ENCODE measurements at regions not wholly inside any gene's neighbourhood (a gene's known extent, or its start where the extent isn't known, plus 50 kb on each side); places are given as distances from the start of the nearest gene placed in this dataset.
"Not testable (repeated sequence)": the region's sequence is repeated elsewhere in the genome, so short reads cannot be mapped to it uniquely, and the experiment has no call there.

DNA sequence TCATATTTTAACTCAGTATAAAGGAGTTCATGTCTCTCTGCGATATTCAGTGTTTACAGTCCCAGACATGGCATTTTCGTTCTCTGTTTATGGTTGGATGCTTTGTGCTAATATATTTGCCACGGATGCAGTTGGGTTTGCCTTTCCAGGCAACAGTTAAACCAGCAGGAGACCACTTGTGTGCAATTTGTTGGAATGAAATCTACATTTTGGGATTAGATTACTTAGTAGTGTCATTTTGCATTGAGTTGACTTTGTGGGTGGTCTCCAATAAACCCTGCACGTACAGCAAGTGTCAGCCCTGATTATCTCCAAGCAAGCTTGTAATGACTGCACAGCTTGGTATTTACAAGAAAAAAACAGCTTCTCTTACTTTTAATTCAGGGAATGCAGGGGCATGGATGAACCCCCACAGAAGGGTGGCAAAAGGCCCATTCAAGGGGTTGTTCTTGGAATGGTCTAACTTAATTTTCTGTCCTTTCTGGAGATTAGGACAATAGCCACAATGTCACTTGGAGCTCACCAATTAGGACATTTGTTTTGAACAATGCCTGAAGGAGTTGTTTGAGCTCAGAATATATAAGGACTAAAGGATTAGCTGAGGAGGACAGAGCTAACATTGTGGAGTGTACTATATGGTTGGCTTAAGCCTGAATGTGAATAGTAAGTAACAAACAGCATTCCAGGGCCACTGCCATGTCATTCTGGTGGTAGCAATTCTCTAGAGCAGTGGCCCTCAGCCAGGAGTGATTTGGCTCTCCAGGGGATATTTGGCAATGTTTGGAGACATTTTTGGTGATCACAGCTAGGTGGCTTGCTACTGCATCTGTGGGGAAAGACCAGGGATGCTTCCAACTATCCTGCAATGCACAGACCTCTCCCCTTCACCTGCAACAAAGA is 121.5 kb downstream of the SLC4A3 start:
- TF ChIP-seq, protein P1, sequence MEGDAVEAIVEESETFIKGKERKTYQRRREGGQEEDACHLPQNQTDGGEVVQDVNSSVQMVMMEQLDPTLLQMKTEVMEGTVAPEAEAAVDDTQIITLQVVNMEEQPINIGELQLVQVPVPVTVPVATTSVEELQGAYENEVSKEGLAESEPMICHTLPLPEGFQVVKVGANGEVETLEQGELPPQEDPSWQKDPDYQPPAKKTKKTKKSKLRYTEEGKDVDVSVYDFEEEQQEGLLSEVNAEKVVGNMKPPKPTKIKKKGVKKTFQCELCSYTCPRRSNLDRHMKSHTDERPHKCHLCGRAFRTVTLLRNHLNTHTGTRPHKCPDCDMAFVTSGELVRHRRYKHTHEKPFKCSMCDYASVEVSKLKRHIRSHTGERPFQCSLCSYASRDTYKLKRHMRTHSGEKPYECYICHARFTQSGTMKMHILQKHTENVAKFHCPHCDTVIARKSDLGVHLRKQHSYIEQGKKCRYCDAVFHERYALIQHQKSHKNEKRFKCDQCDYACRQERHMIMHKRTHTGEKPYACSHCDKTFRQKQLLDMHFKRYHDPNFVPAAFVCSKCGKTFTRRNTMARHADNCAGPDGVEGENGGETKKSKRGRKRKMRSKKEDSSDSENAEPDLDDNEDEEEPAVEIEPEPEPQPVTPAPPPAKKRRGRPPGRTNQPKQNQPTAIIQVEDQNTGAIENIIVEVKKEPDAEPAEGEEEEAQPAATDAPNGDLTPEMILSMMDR (IDR thresholded peaks at IDR 0.05; ENCODE audit: partially characterized antibody, unreplicated experiment) = no peak
- Mint-ChIP-seq H3K27ac (ENCODE audit: unreplicated experiment) (no peak overlapping the region), H3K27me3 (ENCODE audit: unreplicated experiment) (no peaks in the 10 kb centered on the region), H3K4me1 (ENCODE audit: low read depth, unreplicated experiment) (no peaks in the 10 kb centered on the region), H3K36me3 (ENCODE audit: unreplicated experiment) (peaks cover 11% of the 10 kb centered on the region), H3K9me3 (ENCODE audit: unreplicated experiment) (no peaks in the 10 kb centered on the region), H3K4me3 (ENCODE audit: unreplicated experiment) (no peak overlapping the region)
- no peak for DNase-seq

DNA sequence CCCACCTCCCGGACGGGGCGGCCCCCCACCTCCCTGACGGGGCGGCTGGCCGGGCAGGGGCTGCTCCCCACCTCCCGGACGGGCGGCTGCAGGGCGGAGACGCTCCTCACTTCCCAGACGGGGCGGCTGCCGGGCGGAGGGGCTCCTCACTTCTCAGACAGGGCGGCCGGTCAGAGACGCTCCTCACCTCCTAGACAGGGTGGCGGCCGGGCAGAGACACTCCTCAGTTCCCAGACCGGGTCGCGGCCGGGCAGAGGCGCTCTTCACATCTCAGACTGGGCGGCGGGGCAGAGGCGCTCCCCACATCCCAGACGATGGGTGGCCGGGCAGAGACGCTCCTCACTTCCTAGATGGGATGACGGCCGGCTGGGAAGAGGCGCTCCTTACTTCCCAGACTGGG is 123.7 kb downstream of the SLC4A3 start:
- not testable (repeated sequence) for H3K4me1 Mint-ChIP-seq (ENCODE audit: low read depth, unreplicated experiment); H3K27ac Mint-ChIP-seq (ENCODE audit: unreplicated experiment); H3K4me3 Mint-ChIP-seq (ENCODE audit: unreplicated experiment); DNase-seq; H3K9me3 Mint-ChIP-seq (ENCODE audit: unreplicated experiment); H3K27me3 Mint-ChIP-seq (ENCODE audit: unreplicated experiment)
- peaks cover 17% of the 10 kb centered on the region for H3K36me3 Mint-ChIP-seq (ENCODE audit: unreplicated experiment)

DNA sequence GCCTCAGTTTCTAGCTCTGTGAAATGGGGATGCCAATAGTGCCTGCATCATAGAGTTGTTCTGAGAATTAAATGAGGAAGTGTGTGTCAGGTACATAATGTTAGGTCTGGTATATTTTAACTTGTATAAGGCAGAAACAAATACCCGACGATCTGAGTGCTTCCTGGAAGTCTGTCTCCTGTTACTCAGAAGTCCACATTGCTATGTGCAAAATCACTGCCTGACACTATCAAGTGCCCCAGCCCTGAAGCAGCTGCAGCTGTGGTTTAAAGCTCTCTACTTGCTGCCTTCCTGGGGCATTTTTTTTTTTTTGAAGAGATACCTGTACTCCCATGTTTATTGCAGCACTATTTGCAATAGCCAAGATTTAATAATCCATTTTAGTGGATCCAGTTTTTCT is 125.3 kb downstream of the SLC4A3 start:
- Mint-ChIP-seq H3K4me3 (ENCODE audit: unreplicated experiment) (no peak overlapping the region), H3K9me3 (ENCODE audit: unreplicated experiment) (no peaks in the 10 kb centered on the region), H3K4me1 (ENCODE audit: low read depth, unreplicated experiment) (no peaks in the 10 kb centered on the region), H3K36me3 (ENCODE audit: unreplicated experiment) (peaks cover 17% of the 10 kb centered on the region), H3K27me3 (ENCODE audit: unreplicated experiment) (no peaks in the 10 kb centered on the region), H3K27ac (ENCODE audit: unreplicated experiment) (no peak overlapping the region)
- no peak for DNase-seq
- TF ChIP-seq, protein P1 (IDR thresholded peaks at IDR 0.05; ENCODE audit: partially characterized antibody, unreplicated experiment) = no peak

DNA sequence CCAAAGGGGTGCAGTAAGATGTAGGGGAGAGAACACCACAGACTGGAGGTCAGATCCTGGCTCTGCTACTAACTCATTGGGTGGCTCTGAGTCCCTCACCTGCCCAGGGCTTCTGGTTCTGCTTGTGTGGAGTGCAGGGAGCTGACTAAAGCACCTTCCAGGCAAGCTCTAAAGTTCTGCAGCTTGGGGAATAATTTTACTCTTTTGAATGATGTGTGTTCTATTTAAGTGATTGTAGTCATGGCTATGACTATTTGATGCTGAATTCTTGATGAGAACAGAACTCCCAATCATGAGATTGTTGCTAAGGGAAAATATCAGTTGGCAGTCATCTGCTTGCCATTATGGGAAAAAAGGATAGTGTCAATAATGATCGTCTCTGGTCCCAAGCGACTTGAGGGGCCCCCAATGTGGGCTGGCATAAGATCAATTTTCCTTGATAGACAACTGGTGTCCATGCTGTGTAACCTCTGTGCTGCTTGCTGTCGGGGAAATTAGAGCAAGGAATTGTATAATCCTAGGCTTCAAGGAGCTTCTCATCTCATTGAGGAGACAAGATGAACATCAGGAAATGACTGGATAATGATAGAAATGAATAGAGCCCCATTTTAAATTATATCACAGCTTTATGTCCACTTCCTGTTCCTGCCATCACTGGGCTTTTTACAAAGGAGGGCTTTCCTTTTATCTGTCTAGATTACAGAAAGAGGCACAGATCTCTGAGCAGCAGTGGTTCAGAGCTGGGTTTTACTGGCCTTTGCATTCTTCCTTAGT is 131.7 kb downstream of the SLC4A3 start:
- Mint-ChIP-seq H3K27me3 (ENCODE audit: unreplicated experiment) (no peaks in the 10 kb centered on the region), H3K36me3 (ENCODE audit: unreplicated experiment) (peaks cover 6% of the 10 kb centered on the region), H3K4me3 (ENCODE audit: unreplicated experiment) (no peak overlapping the region), H3K27ac (ENCODE audit: unreplicated experiment) (no peak overlapping the region), H3K9me3 (ENCODE audit: unreplicated experiment) (no peaks in the 10 kb centered on the region), H3K4me1 (ENCODE audit: low read depth, unreplicated experiment) (no peaks in the 10 kb centered on the region)
- DNase-seq = no peak
- TF ChIP-seq, protein P1 (IDR thresholded peaks at IDR 0.05; ENCODE audit: partially characterized antibody, unreplicated experiment) = no peak

DNA sequence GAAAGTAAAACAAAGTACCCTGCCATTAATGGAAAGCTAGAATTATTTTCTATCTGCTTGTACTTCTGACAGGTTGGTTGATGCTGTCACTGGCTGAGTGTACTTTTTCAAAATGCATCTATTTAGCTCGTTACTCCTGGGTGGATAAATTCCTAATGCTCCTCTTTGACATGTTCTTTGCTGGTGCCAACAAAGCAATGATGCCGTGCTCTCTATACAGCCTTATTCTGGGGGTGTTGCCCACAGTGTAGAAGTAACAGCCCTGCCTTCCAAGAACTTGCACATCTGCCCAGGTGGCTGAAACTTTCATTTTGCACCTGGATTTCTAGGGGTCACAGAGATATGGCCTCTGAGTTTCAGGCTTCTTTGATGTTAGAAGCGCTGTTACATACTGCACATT is 132.4 kb downstream of the SLC4A3 start:
- Mint-ChIP-seq H3K27me3 (ENCODE audit: unreplicated experiment) (no peaks in the 10 kb centered on the region), H3K4me1 (ENCODE audit: low read depth, unreplicated experiment) (no peaks in the 10 kb centered on the region), H3K36me3 (ENCODE audit: unreplicated experiment) (peaks cover 6% of the 10 kb centered on the region), H3K4me3 (ENCODE audit: unreplicated experiment) (no peak overlapping the region), H3K27ac (ENCODE audit: unreplicated experiment) (no peak overlapping the region), H3K9me3 (ENCODE audit: unreplicated experiment) (no peaks in the 10 kb centered on the region)
- TF ChIP-seq, protein P1 (IDR thresholded peaks at IDR 0.05; ENCODE audit: partially characterized antibody, unreplicated experiment) = no peak
- DNase-seq = no peak
